Spinal cord (tissue), 9 donors: ENCODE measurements at regions not wholly inside any gene's neighbourhood (a gene's known extent, or its start where the extent isn't known, plus 50 kb on each side); places are given as distances from the start of the nearest gene placed in this dataset.

Experiments
- DNase-seq, 6 donors: peaks; one replicate each; pipeline versions ENCODE4 v3.0.0 to v3.0.0-alpha.2; 2013 to 2015; ENCODE audit warnings: low spot score in 6 of 6, low read depth in 4 of 6
- H3K27ac ChIP-seq: one replicate; pipeline ENCODE4 v1.5.1; 2013; ENCODE audit warnings: low read depth, low read length, control low read depth
- H3K27me3 ChIP-seq: one replicate; pipeline ENCODE4 v1.6.1; 2013; ENCODE audit warnings: low read length; ENCODE audit not compliant: control insufficient read depth, insufficient read depth
- H3K36me3 ChIP-seq: one replicate; pipeline ENCODE4 v1.6.1; 2013; ENCODE audit warnings: low read length; ENCODE audit not compliant: control insufficient read depth, insufficient read depth
- H3K4me1 ChIP-seq: one replicate; pipeline ENCODE4 v1.6.1; 2013; ENCODE audit warnings: low read length; ENCODE audit not compliant: control insufficient read depth, insufficient read depth
- H3K4me3 ChIP-seq: one replicate; pipeline ENCODE4 v1.5.1; 2013; ENCODE audit warnings: low read depth, low read length, control low read depth
- H3K9me3 ChIP-seq: one replicate; pipeline ENCODE4 v1.6.1; 2013; ENCODE audit warnings: low read length; ENCODE audit not compliant: control insufficient read depth, insufficient read depth
- WGBS: methylation state at CpG from one replicate; pipeline ENCODE4 v1.1.5; 2013; ENCODE audit warnings: missing lambda C conversion rate; ENCODE audit not compliant: insufficient coverage; 5-methylcytosine and 5-hydroxymethylcytosine counted together
- donor health status: healthy.

GRCh38 chr11:113562981-113563461 is 87.8 kb upstream of the DRD2 start:
- Histone ChIP-seq H3K9me3 (no peaks in the 10 kb centered on the region), H3K27ac (no peak overlapping the region), H3K4me1 (peaks cover 8% of the 10 kb centered on the region), H3K4me3 (no peak overlapping the region), H3K27me3 (no peaks in the 10 kb centered on the region), H3K36me3 (no peaks in the 10 kb centered on the region)
- no peak for DNase-seq
- 86% methylated on average over 6 of the region's 9 CpGs for WGBS

- Histone ChIP-seq H3K36me3 (no peaks in the 10 kb centered on the region), H3K4me3 (no peak overlapping the region), H3K9me3 (no peaks in the 10 kb centered on the region), H3K4me1 (peaks cover 5% of the 10 kb centered on the region), H3K27me3 (no peaks in the 10 kb centered on the region), H3K27ac (no peak overlapping the region)
- no peak for DNase-seq
Observed at GRCh38 chr11:113562576-113562975, 87.4 kb upstream of the DRD2 start.

- H3K4me3 ChIP-seq, result no peak overlapping the region
Observed at GRCh38 chr11:113557926-113558325, 82.7 kb upstream of the DRD2 start.

GRCh38 chr11:113556036-113556435 is 80.8 kb upstream of the DRD2 start:
- Histone ChIP-seq H3K4me3 (no peak overlapping the region), H3K9me3 (no peaks in the 10 kb centered on the region), H3K27ac (no peak overlapping the region), H3K4me1 (peaks cover 6% of the 10 kb centered on the region), H3K27me3 (no peaks in the 10 kb centered on the region), H3K36me3 (no peaks in the 10 kb centered on the region)
- no peak for DNase-seq
- no CpG with 5 or more reads among the region's 3 CpGs for WGBS

More at GRCh38 chr11:113557926-113558325, 82.7 kb upstream of the DRD2 start:
- H3K4me1 ChIP-seq, result peaks cover 6% of the 10 kb centered on the region
- H3K27ac ChIP-seq, result no peak overlapping the region
- no peaks in the 10 kb centered on the region for H3K9me3 ChIP-seq
- no peak for DNase-seq
- WGBS, result no CpG with 5 or more reads among the region's 4 CpGs
- H3K36me3 ChIP-seq, result no peaks in the 10 kb centered on the region
- H3K27me3 ChIP-seq, result no peaks in the 10 kb centered on the region

GRCh38 chr11:113555071-113555619 is 79.9 kb upstream of the DRD2 start:
- Histone ChIP-seq H3K9me3 (no peaks in the 10 kb centered on the region), H3K27ac (no peak overlapping the region), H3K4me3 (no peak overlapping the region), H3K4me1 (peaks cover 6% of the 10 kb centered on the region), H3K27me3 (no peaks in the 10 kb centered on the region), H3K36me3 (no peaks in the 10 kb centered on the region)
- no peak for DNase-seq
- WGBS, result no CpG with 5 or more reads among the region's 2 CpGs

GRCh38 chr11:113554526-113554925 is 79.3 kb upstream of the DRD2 start:
- no peaks in the 10 kb centered on the region for H3K36me3 ChIP-seq
- no peaks in the 10 kb centered on the region for H3K9me3 ChIP-seq
- no peak overlapping the region for H3K27ac ChIP-seq
- H3K4me3 ChIP-seq, result no peak overlapping the region
- H3K27me3 ChIP-seq, result no peaks in the 10 kb centered on the region
- H3K4me1 ChIP-seq, result peaks cover 6% of the 10 kb centered on the region
- peak in 2 of 6 donors; percentile 68 to 74 for DNase-seq
- WGBS, result 28% methylated on average over 3 of the region's 3 CpGs

GRCh38 chr11:113553915-113554314 is 78.7 kb upstream of the DRD2 start:
- Histone ChIP-seq H3K36me3 (no peaks in the 10 kb centered on the region), H3K9me3 (no peaks in the 10 kb centered on the region), H3K27ac (no peak overlapping the region), H3K4me1 (peaks cover 6% of the 10 kb centered on the region), H3K4me3 (no peak overlapping the region), H3K27me3 (no peaks in the 10 kb centered on the region)
- DNase-seq, result peak in 2 of 6 donors; percentile 58 to 85
- 100% methylated on average over 1 of the region's 2 CpGs for WGBS

GRCh38 chr11:113553235-113553634 is 78.0 kb upstream of the DRD2 start:
- no peaks in the 10 kb centered on the region for H3K27me3 ChIP-seq
- H3K36me3 ChIP-seq, result no peaks in the 10 kb centered on the region
- DNase-seq, result peak in 1 of 6 donors; percentile 17
- no peak overlapping the region for H3K4me3 ChIP-seq
- H3K27ac ChIP-seq, result no peak overlapping the region
- no peaks in the 10 kb centered on the region for H3K9me3 ChIP-seq
- 33% methylated on average over 2 of the region's 8 CpGs for WGBS
- peaks cover 6% of the 10 kb centered on the region for H3K4me1 ChIP-seq

- Histone ChIP-seq H3K36me3 (no peaks in the 10 kb centered on the region), H3K27me3 (no peaks in the 10 kb centered on the region), H3K27ac (no peak overlapping the region), H3K4me1 (peaks cover 6% of the 10 kb centered on the region), H3K4me3 (no peak overlapping the region), H3K9me3 (no peaks in the 10 kb centered on the region)
- WGBS, result no CpG with 5 or more reads among the region's 2 CpGs
- DNase-seq, result no peak
Observed at GRCh38 chr11:113552271-113552670, 77.1 kb upstream of the DRD2 start.

- H3K4me3 ChIP-seq, result no peak overlapping the region
- H3K27me3 ChIP-seq, result no peaks in the 10 kb centered on the region
- DNase-seq, result no peak
- no peak overlapping the region for H3K27ac ChIP-seq
- H3K4me1 ChIP-seq, result peaks cover 6% of the 10 kb centered on the region
- H3K9me3 ChIP-seq, result no peaks in the 10 kb centered on the region
- WGBS, result no CpG with 5 or more reads among the region's 4 CpGs
- no peaks in the 10 kb centered on the region for H3K36me3 ChIP-seq
Observed at GRCh38 chr11:113551645-113552044, 76.4 kb upstream of the DRD2 start.
